Ectodermal cell (in vitro differentiated cells): ENCODE measurements at regions not wholly inside any gene's neighbourhood (a gene's known extent, or its start where the extent isn't known, plus 50 kb on each side); places are given as distances from the start of the nearest gene placed in this dataset.

Experiments used
- H3K27ac ChIP-seq: 2 replicates; pipeline ENCODE4 v1.7.0; 2013; ENCODE audit warnings: mild to moderate bottlenecking, low read depth, low read length; ENCODE audit not compliant: insufficient read depth, poor library complexity, severe bottlenecking
- H3K27me3 ChIP-seq: 2 replicates; pipeline ENCODE4 v1.7.0; 2013; ENCODE audit warnings: mild to moderate bottlenecking, low read length; ENCODE audit not compliant: insufficient read depth, control insufficient read depth, poor library complexity, severe bottlenecking
- H3K36me3 ChIP-seq: one replicate; pipeline ENCODE4 v1.7.0; 2013; ENCODE audit warnings: low read length; ENCODE audit not compliant: control insufficient read depth, insufficient read depth
- H3K4me1 ChIP-seq: one replicate; pipeline ENCODE4 v1.7.0; 2013; ENCODE audit warnings: low read length; ENCODE audit not compliant: control insufficient read depth, insufficient read depth
- H3K4me3 ChIP-seq: 2 replicates; pipeline ENCODE4 v1.7.0; 2013; ENCODE audit warnings: low read depth, low read length, control low read depth; ENCODE audit not compliant: insufficient read depth
- H3K9me3 ChIP-seq: 2 replicates; pipeline ENCODE4 v1.7.0; 2013; ENCODE audit warnings: mild to moderate bottlenecking, low read length, moderate library complexity; ENCODE audit not compliant: control insufficient read depth
- WGBS, 2 experiments: methylation state at CpG; one replicate each; pipeline ENCODE4 v1.1.7; 2013; ENCODE audit warnings: missing lambda C conversion rate in 2 of 2; 5-methylcytosine and 5-hydroxymethylcytosine counted together

GRCh38 chr15:66919421-66919820 lies 146.0 kb upstream of the SMAD3 start:
- H3K36me3 ChIP-seq: no peaks in the 10 kb centered on the region
- 74 to 78% methylated on average over 8 of the region's 8 CpGs for WGBS, 2 experiments
- no peak overlapping the region for H3K27ac ChIP-seq
- H3K9me3 ChIP-seq: no peaks in the 10 kb centered on the region
- H3K4me3 ChIP-seq: no peak overlapping the region
- no peaks in the 10 kb centered on the region for H3K4me1 ChIP-seq
- H3K27me3 ChIP-seq: no peaks in the 10 kb centered on the region

GRCh38 chr15:66921319-66921915 lies 144.0 kb upstream of the SMAD3 start:
- H3K27me3 ChIP-seq: no peaks in the 10 kb centered on the region
- no peak overlapping the region for H3K27ac ChIP-seq
- no peaks in the 10 kb centered on the region for H3K36me3 ChIP-seq
- no peaks in the 10 kb centered on the region for H3K4me1 ChIP-seq
- H3K4me3 ChIP-seq: no peak overlapping the region
- 89% methylated on average over 6 of the region's 6 CpGs for WGBS, 2 experiments
- no peaks in the 10 kb centered on the region for H3K9me3 ChIP-seq

- no peak overlapping the region for H3K4me3 ChIP-seq
- H3K36me3 ChIP-seq: no peaks in the 10 kb centered on the region
- no peaks in the 10 kb centered on the region for H3K27me3 ChIP-seq
- H3K4me1 ChIP-seq: no peaks in the 10 kb centered on the region
- H3K27ac ChIP-seq: no peak overlapping the region
- H3K9me3 ChIP-seq: no peaks in the 10 kb centered on the region
- 89% methylated on average over 3 of the region's 3 CpGs for WGBS, 2 experiments
Observed at GRCh38 chr15:66922608-66923007, 142.8 kb upstream of the SMAD3 start.

GRCh38 chr15:66923438-66923881 lies 141.9 kb upstream of the SMAD3 start:
- Histone ChIP-seq H3K4me1 (no peaks in the 10 kb centered on the region), H3K9me3 (no peaks in the 10 kb centered on the region), H3K36me3 (no peaks in the 10 kb centered on the region), H3K4me3 (no peak overlapping the region), H3K27ac (no peak overlapping the region), H3K27me3 (no peaks in the 10 kb centered on the region)
- WGBS, 2 experiments: 32 to 35% methylated on average over 7 of the region's 7 CpGs

- Histone ChIP-seq H3K36me3 (no peaks in the 10 kb centered on the region), H3K4me3 (no peak overlapping the region), H3K4me1 (no peaks in the 10 kb centered on the region), H3K9me3 (no peaks in the 10 kb centered on the region), H3K27me3 (no peaks in the 10 kb centered on the region), H3K27ac (no peak overlapping the region)
- 94 to 96% methylated on average over 3 of the region's 3 CpGs for WGBS, 2 experiments
Observed at GRCh38 chr15:66924889-66925288, 140.5 kb upstream of the SMAD3 start.

GRCh38 chr15:66925721-66926120 lies 139.7 kb upstream of the SMAD3 start:
- H3K4me3 ChIP-seq: no peak overlapping the region
- no peaks in the 10 kb centered on the region for H3K9me3 ChIP-seq
- 94 to 97% methylated on average over 4 of the region's 4 CpGs for WGBS, 2 experiments
- no peaks in the 10 kb centered on the region for H3K36me3 ChIP-seq
- no peak overlapping the region for H3K27ac ChIP-seq
- H3K4me1 ChIP-seq: no peaks in the 10 kb centered on the region
- H3K27me3 ChIP-seq: no peaks in the 10 kb centered on the region

GRCh38 chr15:66927201-66928077 lies 138.0 kb upstream of the SMAD3 start:
- Histone ChIP-seq H3K9me3 (no peaks in the 10 kb centered on the region), H3K4me3 (no peak overlapping the region), H3K36me3 (no peaks in the 10 kb centered on the region), H3K27ac (no peak overlapping the region), H3K27me3 (no peaks in the 10 kb centered on the region), H3K4me1 (peaks cover 11% of the 10 kb centered on the region)
- 64 to 69% methylated on average over 4 of the region's 4 CpGs for WGBS, 2 experiments

- Histone ChIP-seq H3K36me3 (no peaks in the 10 kb centered on the region), H3K9me3 (no peaks in the 10 kb centered on the region), H3K4me1 (peaks cover 11% of the 10 kb centered on the region), H3K27ac (no peak overlapping the region), H3K27me3 (no peaks in the 10 kb centered on the region), H3K4me3 (no peak overlapping the region)
Observed at GRCh38 chr15:66928101-66928500, 137.3 kb upstream of the SMAD3 start.

GRCh38 chr15:66928784-66929183 lies 136.6 kb upstream of the SMAD3 start:
- Histone ChIP-seq H3K4me1 (peaks cover 11% of the 10 kb centered on the region), H3K27ac (no peak overlapping the region), H3K27me3 (no peaks in the 10 kb centered on the region), H3K4me3 (no peak overlapping the region), H3K36me3 (no peaks in the 10 kb centered on the region), H3K9me3 (no peaks in the 10 kb centered on the region)
- 95 to 96% methylated on average over 1 of the region's 1 CpG for WGBS, 2 experiments

GRCh38 chr15:66929843-66930402 lies 135.5 kb upstream of the SMAD3 start:
- Histone ChIP-seq H3K9me3 (no peaks in the 10 kb centered on the region), H3K27ac (no peak overlapping the region), H3K4me1 (peaks cover 11% of the 10 kb centered on the region), H3K27me3 (no peaks in the 10 kb centered on the region), H3K4me3 (no peak overlapping the region), H3K36me3 (no peaks in the 10 kb centered on the region)
- WGBS, 2 experiments: 86 to 95% methylated on average over 2 of the region's 2 CpGs
